ENCODE measurements at regions not wholly inside any gene's neighbourhood (a gene's known extent, or its start where the extent isn't known, plus 50 kb on each side); places are given as distances from the start of the nearest gene placed in this dataset.

DNA sequence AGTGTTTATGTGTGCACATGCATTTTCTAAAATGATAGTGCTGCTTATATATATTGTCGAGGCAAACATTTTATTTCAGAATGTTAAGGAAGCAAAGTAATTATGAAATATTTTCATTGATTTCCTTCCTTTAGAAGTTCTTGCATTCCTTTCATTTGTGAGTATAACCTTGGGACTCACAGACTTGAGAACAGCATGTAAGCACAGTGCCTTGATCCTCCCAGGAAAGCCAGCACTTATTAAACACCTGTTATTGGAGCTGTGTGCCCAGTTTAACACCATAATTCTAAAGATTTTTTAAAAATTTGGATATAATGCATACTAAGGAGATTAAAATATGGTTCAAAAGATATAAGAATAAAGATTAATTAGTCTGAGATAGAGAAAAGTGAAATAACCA is 554.4 kb upstream of the FAM98A start:
- Histone ChIP-seq H3K27ac (ENCODE audit: low read length) (no peak overlapping the region), H3K79me2 (replicated peaks; ENCODE audit: insufficient read depth, low read length) (no peaks in the 10 kb centered on the region), H2AFZ (ENCODE audit: low read depth, low read length) (no peak overlapping the region), H3K4me3 (ENCODE audit: low read length) (no peak overlapping the region), H3K9ac (ENCODE audit: low read length) (no peak overlapping the region), H3K9me3 (ENCODE audit: low read length) (no peaks in the 10 kb centered on the region), H3F3A (ENCODE audit: insufficient read depth, low read length, poor library complexity, severe bottlenecking) (no peaks in the 10 kb centered on the region), H3K9me2 (ENCODE audit: insufficient read depth, low read length) (no peaks in the 10 kb centered on the region), H4K20me1 (ENCODE audit: insufficient read depth) (no peaks in the 10 kb centered on the region), H3K27me3 (ENCODE audit: insufficient read depth, low read depth, low read length) (no peaks in the 10 kb centered on the region), H3K36me3 (ENCODE audit: insufficient read depth, low read length) (no peaks in the 10 kb centered on the region), H3K4me2 (ENCODE audit: low read length) (no peak overlapping the region)
- TF ChIP-seq MXI1 (conservative IDR thresholded peaks at IDR 0.05; ENCODE audit: poor library complexity, severe bottlenecking) (no peak), CTCF (IDR thresholded peaks at IDR 0.05; ENCODE audit: poor library complexity, severe bottlenecking) (no peak), EP300 (conservative IDR thresholded peaks at IDR 0.05; ENCODE audit: poor library complexity, severe bottlenecking) (no peak), TAF1 (IDR thresholded peaks at IDR 0.05; ENCODE audit: low read depth) (no peak), RAD21 (conservative IDR thresholded peaks at IDR 0.05) (no peak), SMC3 (conservative IDR thresholded peaks at IDR 0.05; ENCODE audit: poor library complexity) (no peak), REST (IDR thresholded peaks at IDR 0.05; ENCODE audit: borderline replicate concordance) (no peak), EZH2 (IDR thresholded peaks at IDR 0.05; ENCODE audit: borderline replicate concordance, insufficient read depth, low read length, poor library complexity, severe bottlenecking) (no peak), POLR2AphosphoS5 (IDR thresholded peaks at IDR 0.05) (no peak)

DNA sequence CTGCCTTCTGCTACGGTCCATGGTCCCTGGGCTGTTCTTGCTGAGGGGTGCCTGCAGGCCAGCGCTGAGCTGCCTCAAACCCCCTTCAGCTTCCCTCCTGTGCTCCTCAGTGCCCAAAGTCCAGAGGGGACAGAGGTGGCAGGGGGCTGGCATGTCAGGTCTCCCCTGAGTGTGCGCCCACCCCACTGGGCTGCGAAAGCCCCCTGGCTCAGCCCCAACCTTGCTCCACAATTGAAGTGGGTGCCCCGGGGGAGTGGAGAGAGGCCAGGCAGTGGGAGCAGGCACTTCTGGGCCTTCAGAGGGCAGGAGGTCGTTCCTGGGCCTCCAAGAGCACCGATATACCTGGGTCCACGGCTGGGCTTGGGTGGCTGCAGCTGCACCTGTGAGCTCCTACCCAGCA is 548.7 kb upstream of the FAM98A start:
- Histone ChIP-seq H3K27ac (ENCODE audit: low read length) (no peak overlapping the region), H3K4me3 (ENCODE audit: low read length) (no peak overlapping the region), H3F3A (ENCODE audit: insufficient read depth, low read length, poor library complexity, severe bottlenecking) (no peaks in the 10 kb centered on the region), H3K9me3 (ENCODE audit: low read length) (no peaks in the 10 kb centered on the region), H3K9ac (ENCODE audit: low read length) (no peak overlapping the region), H3K36me3 (ENCODE audit: insufficient read depth, low read length) (no peaks in the 10 kb centered on the region), H4K20me1 (ENCODE audit: insufficient read depth) (no peaks in the 10 kb centered on the region), H3K4me2 (ENCODE audit: low read length) (no peak overlapping the region), H3K79me2 (replicated peaks; ENCODE audit: insufficient read depth, low read length) (no peaks in the 10 kb centered on the region), H3K27me3 (ENCODE audit: insufficient read depth, low read depth, low read length) (no peaks in the 10 kb centered on the region), H2AFZ (ENCODE audit: low read depth, low read length) (no peak overlapping the region), H3K9me2 (ENCODE audit: insufficient read depth, low read length) (no peaks in the 10 kb centered on the region)
- TF ChIP-seq EP300 (conservative IDR thresholded peaks at IDR 0.05; ENCODE audit: poor library complexity, severe bottlenecking): no peak
- TF ChIP-seq RAD21 (conservative IDR thresholded peaks at IDR 0.05): no peak
- no peak for TF ChIP-seq POLR2AphosphoS5 (IDR thresholded peaks at IDR 0.05)

DNA sequence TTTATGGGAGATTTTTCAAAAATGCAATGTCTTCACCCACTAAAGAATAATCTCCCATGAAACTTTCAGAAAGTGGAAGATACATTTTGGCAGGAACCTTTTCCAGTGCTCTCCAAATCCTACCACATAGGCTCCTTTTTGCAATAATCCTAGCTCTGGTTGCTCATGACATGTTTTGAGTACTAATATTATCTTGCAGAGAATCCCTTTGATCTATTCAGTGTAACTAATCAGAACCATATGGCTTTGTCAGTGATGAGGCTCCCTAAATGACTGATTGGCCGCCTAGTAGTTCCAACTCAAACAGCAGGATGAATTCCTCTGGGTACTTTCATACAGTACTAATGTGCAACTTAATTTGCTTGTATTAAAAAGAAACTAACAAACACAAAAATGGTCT is 544.0 kb upstream of the FAM98A start:
- Histone ChIP-seq H3K36me3 (ENCODE audit: insufficient read depth, low read length) (no peaks in the 10 kb centered on the region), H4K20me1 (ENCODE audit: insufficient read depth) (no peaks in the 10 kb centered on the region), H3F3A (ENCODE audit: insufficient read depth, low read length, poor library complexity, severe bottlenecking) (no peaks in the 10 kb centered on the region), H2AFZ (ENCODE audit: low read depth, low read length) (no peak overlapping the region), H3K4me2 (ENCODE audit: low read length) (no peak overlapping the region), H3K27ac (ENCODE audit: low read length) (no peak overlapping the region), H3K79me2 (replicated peaks; ENCODE audit: insufficient read depth, low read length) (no peaks in the 10 kb centered on the region), H3K9me3 (ENCODE audit: low read length) (no peaks in the 10 kb centered on the region), H3K9me2 (ENCODE audit: insufficient read depth, low read length) (no peaks in the 10 kb centered on the region), H3K27me3 (ENCODE audit: insufficient read depth, low read depth, low read length) (no peaks in the 10 kb centered on the region), H3K4me3 (ENCODE audit: low read length) (no peak overlapping the region), H3K9ac (ENCODE audit: low read length) (no peak overlapping the region)
- TF ChIP-seq RAD21 (conservative IDR thresholded peaks at IDR 0.05) (no peak), MXI1 (conservative IDR thresholded peaks at IDR 0.05; ENCODE audit: poor library complexity, severe bottlenecking) (no peak), TAF1 (IDR thresholded peaks at IDR 0.05; ENCODE audit: low read depth) (no peak), POLR2AphosphoS5 (IDR thresholded peaks at IDR 0.05) (no peak), REST (IDR thresholded peaks at IDR 0.05; ENCODE audit: borderline replicate concordance) (no peak), CTCF (IDR thresholded peaks at IDR 0.05; ENCODE audit: poor library complexity, severe bottlenecking) (no peak), SMC3 (conservative IDR thresholded peaks at IDR 0.05; ENCODE audit: poor library complexity) (no peak), EP300 (conservative IDR thresholded peaks at IDR 0.05; ENCODE audit: poor library complexity, severe bottlenecking) (no peak), EZH2 (IDR thresholded peaks at IDR 0.05; ENCODE audit: borderline replicate concordance, insufficient read depth, low read length, poor library complexity, severe bottlenecking) (no peak)
